GM23338 (cell line): ENCODE measurements at regions not wholly inside any gene's neighbourhood (a gene's known extent, or its start where the extent isn't known, plus 50 kb on each side); places are given as distances from the start of the nearest gene placed in this dataset.

ENCODE experiments used
- ATAC-seq: fragments of 200-7000 bp; cut with Tn5 transposase; 3 replicates; pipeline ENCODE4 v1.9.1; 2020
- DNase-seq: peaks from one replicate; pipeline ENCODE4 v3.0.0-alpha.2; 2015; ENCODE audit warnings: low spot score
- H2AFZ ChIP-seq: fragments of 200-600 bp; sonication (generic); 2 replicates; pipeline ENCODE4 v1.8.0; 2016; ENCODE audit warnings: antibody characterized with exemption, mild to moderate bottlenecking, moderate library complexity
- H3F3A ChIP-seq: fragments of 200-600 bp; sonication (generic); replicated peaks from 2 replicates; pipeline ENCODE4 v1.8.0; 2017; ENCODE audit warnings: antibody characterized with exemption, mixed run types, low read depth
- H3K27ac ChIP-seq: fragments of 200-600 bp; sonication (generic); 2 replicates; pipeline ENCODE4 v1.6.1; 2016; ENCODE audit warnings: low read depth
- H3K27me3 ChIP-seq: fragments of 200-600 bp; sonication (generic); 2 replicates; pipeline ENCODE4 v1.8.0; 2016; ENCODE audit warnings: mild to moderate bottlenecking, mixed run types, moderate library complexity; ENCODE audit not compliant: insufficient read depth
- H3K36me3 ChIP-seq: fragments of 200-600 bp; sonication (generic); 2 replicates; pipeline ENCODE4 v1.8.0; 2016; ENCODE audit warnings: mild to moderate bottlenecking; ENCODE audit not compliant: insufficient read depth
- H3K4me1 ChIP-seq: fragments of 200-600 bp; sonication (generic); 2 replicates; pipeline ENCODE4 v1.8.0; 2016; ENCODE audit warnings: mild to moderate bottlenecking, moderate library complexity; ENCODE audit not compliant: insufficient read depth
- H3K4me2 ChIP-seq: fragments of 200-600 bp; sonication (generic); 2 replicates; pipeline ENCODE4 v1.7.1; 2017; ENCODE audit warnings: mixed run types
- H3K4me3 ChIP-seq: fragments of 200-600 bp; sonication (generic); 2 replicates; pipeline ENCODE4 v1.6.1; 2016; ENCODE audit warnings: mixed run types
- H3K79me2 ChIP-seq: fragments of 200-600 bp; sonication (generic); replicated peaks from 2 replicates; pipeline ENCODE4 v1.8.0; 2017; ENCODE audit warnings: mild to moderate bottlenecking; ENCODE audit not compliant: insufficient read depth
- H3K9me2 ChIP-seq: fragments of 200-600 bp; sonication (generic); 2 replicates; pipeline ENCODE4 v1.8.0; 2017; ENCODE audit not compliant: insufficient read depth
- H4K20me1 ChIP-seq: fragments of 200-600 bp; sonication (generic); replicated peaks from 2 replicates; pipeline ENCODE4 v1.8.0; 2017; ENCODE audit warnings: mild to moderate bottlenecking; ENCODE audit not compliant: insufficient read depth
- H3K27ac Mint-ChIP-seq: 2 replicates; pipeline ENCODE4 v1.8.0; 2020; ENCODE audit warnings: inconsistent platforms, mild to moderate bottlenecking, moderate library complexity, mixed read lengths
- H3K27me3 Mint-ChIP-seq: 3 replicates; pipeline ENCODE4 v1.8.0; 2022; ENCODE audit warnings: low read depth, mild to moderate bottlenecking, moderate library complexity, mixed read lengths, inconsistent platforms; ENCODE audit not compliant: insufficient read depth, poor library complexity
- H3K36me3 Mint-ChIP-seq: 3 replicates; pipeline ENCODE4 v1.8.0; 2021; ENCODE audit warnings: low read depth, mild to moderate bottlenecking, inconsistent platforms, moderate library complexity, mixed read lengths
- H3K4me1 Mint-ChIP-seq: 3 replicates; pipeline ENCODE4 v1.8.0; 2020; ENCODE audit warnings: mild to moderate bottlenecking, inconsistent platforms, mixed read lengths
- H3K4me3 Mint-ChIP-seq: 3 replicates; pipeline ENCODE4 v1.8.0; 2021; ENCODE audit warnings: moderate library complexity, mild to moderate bottlenecking, inconsistent platforms, mixed read lengths
- H3K9me3 Mint-ChIP-seq: 3 replicates; pipeline ENCODE4 v1.8.0; 2020; ENCODE audit warnings: moderate library complexity, mild to moderate bottlenecking, inconsistent platforms, mixed read lengths
- CREB1 ChIP-seq: fragments of 250-450 bp; sonication (Bioruptor Pico); IDR thresholded peaks from 2 replicates; pipeline ENCODE4 v1.5.0; 2020; ENCODE audit warnings: low read depth, mild to moderate bottlenecking, moderate library complexity
- EZH2 ChIP-seq: fragments of 200-600 bp; sonication (generic); IDR thresholded peaks from one replicate; pipeline ENCODE4 v1.8.0; 2017; ENCODE audit warnings: antibody characterized with exemption, mild to moderate bottlenecking, low read depth; ENCODE audit not compliant: unreplicated experiment
- EZH2phosphoT487 ChIP-seq: fragments of 200-600 bp; sonication (generic); IDR thresholded peaks from one replicate; pipeline ENCODE4 v1.8.1; 2018; ENCODE audit warnings: antibody characterized with exemption; ENCODE audit not compliant: unreplicated experiment
- JUNB ChIP-seq: IDR thresholded peaks from one replicate; pipeline ENCODE4 v1.6.1; 2016; ENCODE audit warnings: antibody characterized with exemption; ENCODE audit not compliant: unreplicated experiment
- POLR2AphosphoS5 ChIP-seq: IDR thresholded peaks from 2 replicates; pipeline ENCODE4 v1.6.1; 2016; ENCODE audit warnings: antibody characterized with exemption, low read depth
- STAT1 ChIP-seq: IDR thresholded peaks from one replicate; pipeline ENCODE4 v1.6.1; 2016; ENCODE audit warnings: antibody characterized with exemption; ENCODE audit not compliant: unreplicated experiment
- ZNF114 ChIP-seq: fragments of 250-450 bp; sonication (Bioruptor Pico); IDR thresholded peaks from 2 replicates; pipeline ENCODE4 v1.5.0; 2020; ENCODE audit warnings: mild to moderate bottlenecking, moderate library complexity
- ZNF331 ChIP-seq: fragments of 250-450 bp; sonication (Bioruptor Pico); IDR thresholded peaks from 2 replicates; pipeline ENCODE4 v1.5.0; 2020; ENCODE audit warnings: low read depth, mild to moderate bottlenecking, moderate library complexity
- ZNF462 ChIP-seq: fragments of 250-450 bp; sonication (Bioruptor Pico); IDR thresholded peaks from 2 replicates; pipeline ENCODE4 v1.5.0; 2020; ENCODE audit warnings: mild to moderate bottlenecking, moderate library complexity
- TF ChIP-seq, protein P1 (sequence below): IDR thresholded peaks from one replicate; pipeline ENCODE4 v1.6.1; 2018; ENCODE audit warnings: antibody characterized with exemption; ENCODE audit not compliant: unreplicated experiment
- TF ChIP-seq, protein P2 (sequence below): IDR thresholded peaks from 2 replicates; pipeline ENCODE4 v1.6.1; 2016; ENCODE audit warnings: antibody characterized with exemption

GRCh38 chr3:164741869-164742268 lies 336.4 kb downstream of the SI start:
- H3K9me3 Mint-ChIP-seq, result no peaks in the 10 kb centered on the region
- Histone ChIP-seq H3K36me3 (no peaks in the 10 kb centered on the region), H3K9me2 (0 out of 2 replicates have a peak, but pooled peaks cover 4% of the 10 kb centered on the region), H3K27ac (no peak overlapping the region), H3F3A (no peaks in the 10 kb centered on the region), H3K79me2 (no peaks in the 10 kb centered on the region), H3K4me2 (no peak overlapping the region), H2AFZ (no peak overlapping the region), H4K20me1 (no peaks in the 10 kb centered on the region), H3K27me3 (no peaks in the 10 kb centered on the region), H3K4me1 (no peaks in the 10 kb centered on the region), H3K4me3 (no peak overlapping the region)
- H3K36me3 Mint-ChIP-seq, result no peaks in the 10 kb centered on the region; the same call in 2 of the 3 replicates
- peaks cover 2% of the 10 kb centered on the region for H3K27me3 Mint-ChIP-seq
- DNase-seq (no peak), ATAC-seq (no peak)
- H3K4me3 Mint-ChIP-seq, result no peak overlapping the region
- peaks cover 9% of the 10 kb centered on the region for H3K4me1 Mint-ChIP-seq
- H3K27ac Mint-ChIP-seq, result no peak overlapping the region
- TF ChIP-seq ZNF331 (CRISPR knock-in tag) (no peak), EZH2phosphoT487 (no peak), EZH2 (no peak), STAT1 (no peak), POLR2AphosphoS5 (no peak), JUNB (no peak), ZNF114 (CRISPR knock-in tag) (no peak)

- Histone ChIP-seq H3F3A (no peaks in the 10 kb centered on the region), H3K36me3 (no peaks in the 10 kb centered on the region), H3K9me2 (0 out of 2 replicates have a peak, but pooled peaks cover 4% of the 10 kb centered on the region), H3K79me2 (no peaks in the 10 kb centered on the region), H3K4me2 (no peak overlapping the region; the same call in 1 of the 2 replicates), H3K27ac (no peak overlapping the region), H4K20me1 (no peaks in the 10 kb centered on the region), H3K4me3 (no peak overlapping the region), H3K4me1 (no peaks in the 10 kb centered on the region), H3K27me3 (no peaks in the 10 kb centered on the region), H2AFZ (peak overlapping the region; percentile 52; the same call in 1 of the 2 replicates)
- Mint-ChIP-seq H3K4me3 (no peak overlapping the region), H3K27ac (peak overlapping the region; percentile 56), H3K27me3 (peaks cover 2% of the 10 kb centered on the region), H3K9me3 (no peaks in the 10 kb centered on the region), H3K4me1 (peaks cover 13% of the 10 kb centered on the region), H3K36me3 (no peaks in the 10 kb centered on the region; the same call in 2 of the 3 replicates)
- ATAC-seq (peak; percentile 63), DNase-seq (peak; percentile 31)
- TF ChIP-seq, protein P1, sequence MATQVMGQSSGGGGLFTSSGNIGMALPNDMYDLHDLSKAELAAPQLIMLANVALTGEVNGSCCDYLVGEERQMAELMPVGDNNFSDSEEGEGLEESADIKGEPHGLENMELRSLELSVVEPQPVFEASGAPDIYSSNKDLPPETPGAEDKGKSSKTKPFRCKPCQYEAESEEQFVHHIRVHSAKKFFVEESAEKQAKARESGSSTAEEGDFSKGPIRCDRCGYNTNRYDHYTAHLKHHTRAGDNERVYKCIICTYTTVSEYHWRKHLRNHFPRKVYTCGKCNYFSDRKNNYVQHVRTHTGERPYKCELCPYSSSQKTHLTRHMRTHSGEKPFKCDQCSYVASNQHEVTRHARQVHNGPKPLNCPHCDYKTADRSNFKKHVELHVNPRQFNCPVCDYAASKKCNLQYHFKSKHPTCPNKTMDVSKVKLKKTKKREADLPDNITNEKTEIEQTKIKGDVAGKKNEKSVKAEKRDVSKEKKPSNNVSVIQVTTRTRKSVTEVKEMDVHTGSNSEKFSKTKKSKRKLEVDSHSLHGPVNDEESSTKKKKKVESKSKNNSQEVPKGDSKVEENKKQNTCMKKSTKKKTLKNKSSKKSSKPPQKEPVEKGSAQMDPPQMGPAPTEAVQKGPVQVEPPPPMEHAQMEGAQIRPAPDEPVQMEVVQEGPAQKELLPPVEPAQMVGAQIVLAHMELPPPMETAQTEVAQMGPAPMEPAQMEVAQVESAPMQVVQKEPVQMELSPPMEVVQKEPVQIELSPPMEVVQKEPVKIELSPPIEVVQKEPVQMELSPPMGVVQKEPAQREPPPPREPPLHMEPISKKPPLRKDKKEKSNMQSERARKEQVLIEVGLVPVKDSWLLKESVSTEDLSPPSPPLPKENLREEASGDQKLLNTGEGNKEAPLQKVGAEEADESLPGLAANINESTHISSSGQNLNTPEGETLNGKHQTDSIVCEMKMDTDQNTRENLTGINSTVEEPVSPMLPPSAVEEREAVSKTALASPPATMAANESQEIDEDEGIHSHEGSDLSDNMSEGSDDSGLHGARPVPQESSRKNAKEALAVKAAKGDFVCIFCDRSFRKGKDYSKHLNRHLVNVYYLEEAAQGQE, result no peak
- no peak for TF ChIP-seq STAT1
- no peak for TF ChIP-seq EZH2phosphoT487
- TF ChIP-seq ZNF462 (CRISPR knock-in tag), result no peak
- TF ChIP-seq CREB1 (CRISPR knock-in tag), result no peak
- TF ChIP-seq, protein P2, sequence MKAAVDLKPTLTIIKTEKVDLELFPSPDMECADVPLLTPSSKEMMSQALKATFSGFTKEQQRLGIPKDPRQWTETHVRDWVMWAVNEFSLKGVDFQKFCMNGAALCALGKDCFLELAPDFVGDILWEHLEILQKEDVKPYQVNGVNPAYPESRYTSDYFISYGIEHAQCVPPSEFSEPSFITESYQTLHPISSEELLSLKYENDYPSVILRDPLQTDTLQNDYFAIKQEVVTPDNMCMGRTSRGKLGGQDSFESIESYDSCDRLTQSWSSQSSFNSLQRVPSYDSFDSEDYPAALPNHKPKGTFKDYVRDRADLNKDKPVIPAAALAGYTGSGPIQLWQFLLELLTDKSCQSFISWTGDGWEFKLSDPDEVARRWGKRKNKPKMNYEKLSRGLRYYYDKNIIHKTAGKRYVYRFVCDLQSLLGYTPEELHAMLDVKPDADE, result no peak
- no peak for TF ChIP-seq ZNF331 (CRISPR knock-in tag)
- TF ChIP-seq POLR2AphosphoS5, result no peak
- no peak for TF ChIP-seq ZNF114 (CRISPR knock-in tag)
- no peak for TF ChIP-seq JUNB
Observed at GRCh38 chr3:164737174-164737573, 341.1 kb downstream of the SI start.
